ENCODE measurements at regions not wholly inside any gene's neighbourhood (a gene's known extent, or its start where the extent isn't known, plus 50 kb on each side); places are given as distances from the start of the nearest gene placed in this dataset.

- no peak for DNase-seq (ENCODE audit: low read depth)
- FAIRE-seq, result no peak
- no peaks in the 10 kb centered on the region for H3K27me3 ChIP-seq (ENCODE audit: control insufficient read depth, insufficient read depth, low read length)
- H3K36me3 ChIP-seq (ENCODE audit: control insufficient read depth, insufficient read depth, low read length), result no peaks in the 10 kb centered on the region
- TF ChIP-seq CTCF (IDR thresholded peaks at IDR 0.05; ENCODE audit: insufficient read depth, low read length, severe bottlenecking), result no peak
- H3K4me3 ChIP-seq (ENCODE audit: low read depth, low read length), result no peak overlapping the region
Observed at GRCh38 chr5:68430279-68430678, 214.7 kb downstream of the PIK3R1 start.

GRCh38 chr5:68431186-68431585 lies 215.6 kb downstream of the PIK3R1 start:
- Histone ChIP-seq H3K4me3 (ENCODE audit: low read depth, low read length) (no peak overlapping the region), H3K36me3 (ENCODE audit: control insufficient read depth, insufficient read depth, low read length) (no peaks in the 10 kb centered on the region), H3K27me3 (ENCODE audit: control insufficient read depth, insufficient read depth, low read length) (no peaks in the 10 kb centered on the region)
- TF ChIP-seq CTCF (IDR thresholded peaks at IDR 0.05; ENCODE audit: insufficient read depth, low read length, severe bottlenecking), result no peak
- FAIRE-seq (no peak), DNase-seq (ENCODE audit: low read depth) (no peak)

- no peak for TF ChIP-seq CTCF (IDR thresholded peaks at IDR 0.05; ENCODE audit: insufficient read depth, low read length, severe bottlenecking)
Observed at GRCh38 chr5:68431601-68432337, 216.2 kb downstream of the PIK3R1 start.

GRCh38 chr5:68432682-68433081 lies 217.1 kb downstream of the PIK3R1 start:
- DNase-seq (ENCODE audit: low read depth) (peak; percentile 41), FAIRE-seq (no peak)
- Histone ChIP-seq H3K27me3 (ENCODE audit: control insufficient read depth, insufficient read depth, low read length) (no peaks in the 10 kb centered on the region), H3K4me3 (ENCODE audit: low read depth, low read length) (no peak overlapping the region), H3K36me3 (ENCODE audit: control insufficient read depth, insufficient read depth, low read length) (no peaks in the 10 kb centered on the region)
- no peak for TF ChIP-seq CTCF (IDR thresholded peaks at IDR 0.05; ENCODE audit: insufficient read depth, low read length, severe bottlenecking)

More at GRCh38 chr5:68431601-68432337, 216.2 kb downstream of the PIK3R1 start:
- DNase-seq (ENCODE audit: low read depth) (no peak), FAIRE-seq (no peak)
- Histone ChIP-seq H3K36me3 (ENCODE audit: control insufficient read depth, insufficient read depth, low read length) (no peaks in the 10 kb centered on the region), H3K27me3 (ENCODE audit: control insufficient read depth, insufficient read depth, low read length) (no peaks in the 10 kb centered on the region), H3K4me3 (ENCODE audit: low read depth, low read length) (no peak overlapping the region)

- no peaks in the 10 kb centered on the region for H3K36me3 ChIP-seq (ENCODE audit: control insufficient read depth, insufficient read depth, low read length)
- TF ChIP-seq CTCF (IDR thresholded peaks at IDR 0.05; ENCODE audit: insufficient read depth, low read length, severe bottlenecking), result no peak
- DNase-seq (ENCODE audit: low read depth), result no peak
- no peak for FAIRE-seq
- H3K4me3 ChIP-seq (ENCODE audit: low read depth, low read length), result no peak overlapping the region
- no peaks in the 10 kb centered on the region for H3K27me3 ChIP-seq (ENCODE audit: control insufficient read depth, insufficient read depth, low read length)
Observed at GRCh38 chr5:68433526-68433922, 218.0 kb downstream of the PIK3R1 start.

Measured in bronchial epithelial cell (primary cell).